Tibial artery (tissue), 4 donors: ENCODE measurements at regions not wholly inside any gene's neighbourhood (a gene's known extent, or its start where the extent isn't known, plus 50 kb on each side); places are given as distances from the start of the nearest gene placed in this dataset.

ENCODE experiments used
- DNase-seq, 2 donors: peaks; one replicate each; pipeline ENCODE4 v3.0.0-alpha.2; 2019
- H3K27ac ChIP-seq, 2 donors: fragments of 200-600 bp; sonication (generic) in 1 of 2; 1 replicate in 1 of 2; 2 replicates in 1 of 2; pipeline ENCODE4 v1.5.1; 2018 to 2019; ENCODE audit warnings: mild to moderate bottlenecking in 1 of 2
- H3K27me3 ChIP-seq, 2 donors: fragments of 200-600 bp; sonication (generic) in 1 of 2; one replicate each; pipeline versions ENCODE4 v1.5.1 to v1.6.0; 2016 to 2019
- H3K36me3 ChIP-seq, 3 donors: fragments of 200-600 bp; sonication (generic) in 2 of 3; one replicate each; pipeline ENCODE4 v1.5.1; 2016 to 2019; ENCODE audit warnings: mild to moderate bottlenecking in 2 of 3
- H3K4me1 ChIP-seq, 4 donors: fragments of 200-600 bp; sonication (generic) in 2 of 4; 1 replicate in 3 of 4; 2 replicates in 1 of 4; pipeline ENCODE4 v1.5.1; 2016 to 2019
- H3K4me3 ChIP-seq, 2 donors: fragments of 200-600 bp; sonication (generic) in 1 of 2; 1 replicate in 1 of 2; 2 replicates in 1 of 2; pipeline ENCODE4 v1.5.1; 2018 to 2019; ENCODE audit warnings: mild to moderate bottlenecking in 2 of 2
- H3K9me3 ChIP-seq, 3 donors: fragments of 200-600 bp; sonication (generic) in 1 of 3; one replicate each; pipeline ENCODE4 v1.5.1; 2016 to 2019
- CTCF ChIP-seq, 2 experiments: fragments of 200-600 bp in 1 of 2; fragments of 450-650 bp in 1 of 2; IDR thresholded peaks; one replicate each; pipeline ENCODE4 v1.5.1; 2017 to 2019; ENCODE audit warnings: antibody characterized with exemption in 2 of 2, mild to moderate bottlenecking in 1 of 2, moderate library complexity in 1 of 2
- intact Hi-C: fragments of 100-400 bp; cut with DNase I; formaldehyde crosslinking; loops from one replicate; pipeline ENCODE4 v1.15.0; 2023; ENCODE audit warnings: low total_unique reads

DNA sequence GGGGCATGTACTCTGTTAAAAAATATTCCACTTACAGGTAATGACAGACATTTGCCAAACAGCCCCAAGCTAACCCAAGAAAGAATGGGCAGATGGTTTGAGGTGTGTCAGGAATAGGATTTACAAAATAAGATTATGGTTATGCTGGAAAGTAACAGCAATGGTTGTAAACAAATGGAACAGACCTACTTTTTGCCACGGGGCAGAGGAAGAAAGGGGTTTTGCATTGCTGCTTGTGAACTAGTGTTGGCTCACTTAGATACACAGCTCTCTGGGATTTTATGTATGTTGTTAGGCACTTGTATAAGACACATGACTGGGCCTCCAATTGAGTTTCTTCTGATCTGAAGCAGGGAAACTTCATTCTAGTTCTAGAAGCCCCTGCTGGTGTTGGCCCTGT, 191.5 kb upstream of the GDNF start:
- no peaks in the 10 kb centered on the region for H3K36me3 ChIP-seq
- TF ChIP-seq CTCF (IDR thresholded peaks at IDR 0.05) = no peak
- H3K27ac ChIP-seq = no peak overlapping the region
- H3K4me1 ChIP-seq = no peaks in the 10 kb centered on the region
- no peaks in the 10 kb centered on the region for H3K27me3 ChIP-seq
- no peak overlapping the region for H3K4me3 ChIP-seq
- DNase-seq = no peak
- H3K9me3 ChIP-seq = no peaks in the 10 kb centered on the region
- intact Hi-C loops = no loop called here

GRCh38 chr5:38029397-38030065, 189.7 kb upstream of the GDNF start:
- DNase-seq = no peak
- no peak for TF ChIP-seq CTCF (IDR thresholded peaks at IDR 0.05)
- Histone ChIP-seq H3K4me1 (no peaks in the 10 kb centered on the region), H3K9me3 (no peaks in the 10 kb centered on the region), H3K27me3 (no peaks in the 10 kb centered on the region), H3K4me3 (no peak overlapping the region), H3K27ac (no peak overlapping the region), H3K36me3 (no peaks in the 10 kb centered on the region)
- intact Hi-C loops = no loop called here

- H3K27ac ChIP-seq = no peak overlapping the region
- H3K4me3 ChIP-seq = no peak overlapping the region
- no peaks in the 10 kb centered on the region for H3K4me1 ChIP-seq
- H3K27me3 ChIP-seq = no peaks in the 10 kb centered on the region
- TF ChIP-seq CTCF (IDR thresholded peaks at IDR 0.05) = no peak
- no peak for DNase-seq
- no peaks in the 10 kb centered on the region for H3K9me3 ChIP-seq
- intact Hi-C loops = no loop called here
- H3K36me3 ChIP-seq = no peaks in the 10 kb centered on the region
Observed at GRCh38 chr5:38023799-38024198, 184.0 kb upstream of the GDNF start.

GRCh38 chr5:38023371-38023770, 183.5 kb upstream of the GDNF start:
- Histone ChIP-seq H3K27me3 (no peaks in the 10 kb centered on the region), H3K9me3 (no peaks in the 10 kb centered on the region), H3K36me3 (no peaks in the 10 kb centered on the region), H3K4me1 (no peaks in the 10 kb centered on the region), H3K4me3 (no peak overlapping the region), H3K27ac (no peak overlapping the region)
- DNase-seq = no peak
- intact Hi-C loops = no loop called here
- no peak for TF ChIP-seq CTCF (IDR thresholded peaks at IDR 0.05)

- Histone ChIP-seq H3K4me1 (no peaks in the 10 kb centered on the region), H3K36me3 (no peaks in the 10 kb centered on the region), H3K27ac (no peak overlapping the region), H3K4me3 (no peak overlapping the region), H3K27me3 (no peaks in the 10 kb centered on the region), H3K9me3 (no peaks in the 10 kb centered on the region)
- no peak for TF ChIP-seq CTCF (IDR thresholded peaks at IDR 0.05)
- intact Hi-C loops = no loop called here
- DNase-seq = no peak
Observed at GRCh38 chr5:38022631-38023030, 182.8 kb upstream of the GDNF start.

- no peaks in the 10 kb centered on the region for H3K36me3 ChIP-seq
- no peaks in the 10 kb centered on the region for H3K9me3 ChIP-seq
- intact Hi-C loops = no loop called here
- TF ChIP-seq CTCF (IDR thresholded peaks at IDR 0.05) = no peak
- H3K4me3 ChIP-seq = no peak overlapping the region
- no peaks in the 10 kb centered on the region for H3K27me3 ChIP-seq
- no peaks in the 10 kb centered on the region for H3K4me1 ChIP-seq
- DNase-seq = no peak
- H3K27ac ChIP-seq = no peak overlapping the region
Observed at GRCh38 chr5:38018016-38018415, 178.2 kb upstream of the GDNF start.
